ENCODE measurements at regions not wholly inside any gene's neighbourhood (a gene's known extent, or its start where the extent isn't known, plus 50 kb on each side); places are given as distances from the start of the nearest gene placed in this dataset.
"Not testable (repeated sequence)": the region's sequence is repeated elsewhere in the genome, so short reads cannot be mapped to it uniquely, and the experiment has no call there.

DNA sequence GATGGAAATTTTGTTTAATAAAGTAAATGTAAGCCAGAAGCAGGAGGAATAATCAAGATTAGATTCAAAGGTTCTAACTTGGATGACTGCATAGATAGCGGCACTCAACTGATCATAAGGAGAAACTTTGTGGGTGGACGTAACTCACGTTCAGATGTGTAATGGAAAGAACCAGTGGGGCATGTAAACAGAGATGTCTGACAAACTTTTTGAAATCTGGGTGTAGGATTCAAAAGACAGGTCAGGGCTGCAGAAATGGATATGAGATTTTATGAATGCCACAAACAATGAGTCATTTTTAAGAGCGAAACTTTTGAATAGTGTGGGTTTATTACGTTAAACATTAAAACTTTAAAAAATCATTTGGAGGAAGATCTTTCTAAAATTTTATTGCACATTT, 375.6 kb downstream of the GBA3 start:
- no peak for DNase-seq

GRCh38 chr4:23062188-23062587, 369.5 kb downstream of the GBA3 start:
- no peak for DNase-seq

DNA sequence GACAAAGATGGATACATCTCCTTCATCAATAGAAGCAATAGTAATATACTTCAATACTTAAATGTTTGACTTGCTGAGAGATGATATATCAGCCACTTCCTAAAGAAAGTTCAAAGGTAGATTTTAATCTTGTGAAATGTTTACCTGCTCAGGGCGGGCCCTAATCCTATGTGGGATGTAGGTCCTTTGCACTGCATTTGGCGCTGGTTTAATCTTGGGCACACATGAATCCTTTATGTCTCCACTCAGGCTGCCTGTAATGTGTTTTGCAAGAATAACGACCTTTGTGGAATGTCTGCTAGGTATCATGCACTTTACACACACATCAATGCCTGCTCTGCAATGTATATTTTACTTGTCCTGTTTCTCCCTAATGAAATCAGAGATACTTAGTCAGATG, 368.7 kb downstream of the GBA3 start:
- no peak for DNase-seq

GRCh38 chr4:23060776-23061175, 368.0 kb downstream of the GBA3 start:
- DNase-seq = no peak

- no peak for DNase-seq
Measured at GRCh38 chr4:23058165-23058776, 365.5 kb downstream of the GBA3 start.

- no peak for DNase-seq
Measured at GRCh38 chr4:23041501-23041900, 348.8 kb downstream of the GBA3 start.

GRCh38 chr4:23040539-23040938, 347.8 kb downstream of the GBA3 start:
- DNase-seq = no peak

DNA sequence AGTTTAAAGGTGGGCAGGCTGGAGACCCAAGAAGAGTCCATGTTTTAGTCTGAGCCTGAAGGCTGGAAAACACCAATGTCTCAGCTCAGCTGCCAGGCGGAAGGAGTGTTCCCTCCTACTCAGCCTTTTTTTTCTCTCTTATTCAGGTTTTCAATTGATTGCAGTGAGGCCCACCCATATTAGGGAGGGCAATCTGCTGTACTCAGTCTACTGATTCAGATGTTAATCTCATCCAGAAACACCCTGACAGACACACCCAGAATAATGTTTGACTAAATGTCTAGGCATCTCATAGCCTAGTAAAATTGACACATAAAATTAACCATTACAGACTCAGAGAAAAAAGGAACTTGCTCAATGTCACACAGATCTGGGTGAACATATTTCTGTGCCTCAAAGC, 347.1 kb downstream of the GBA3 start:
- DNase-seq = no peak

GRCh38 chr4:23038626-23039491, 346.1 kb downstream of the GBA3 start:
- no peak for DNase-seq

GRCh38 chr4:23036921-23037495, 344.3 kb downstream of the GBA3 start:
- DNase-seq = no peak

DNA sequence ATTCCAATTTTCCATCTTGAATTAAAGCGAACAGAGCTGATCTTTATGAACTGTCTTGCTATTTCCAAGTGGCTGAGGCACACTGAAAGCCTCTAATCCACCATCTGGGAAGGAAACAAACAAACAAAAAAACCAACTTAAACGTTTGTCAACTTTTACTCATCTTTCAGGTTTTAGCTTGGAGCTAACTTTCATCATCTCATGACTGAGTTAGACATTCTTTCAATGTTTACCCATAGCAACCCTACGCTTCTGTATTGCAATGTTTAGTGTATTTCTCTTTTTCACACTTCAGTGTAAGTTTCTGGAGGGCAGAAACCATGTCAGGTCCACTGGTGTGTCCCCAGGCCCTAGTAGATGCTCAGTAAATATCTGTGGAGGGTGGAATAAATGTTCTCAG, 343.8 kb downstream of the GBA3 start:
- DNase-seq = no peak

GRCh38 chr4:23035521-23036056, 342.9 kb downstream of the GBA3 start:
- no peak for DNase-seq

DNA sequence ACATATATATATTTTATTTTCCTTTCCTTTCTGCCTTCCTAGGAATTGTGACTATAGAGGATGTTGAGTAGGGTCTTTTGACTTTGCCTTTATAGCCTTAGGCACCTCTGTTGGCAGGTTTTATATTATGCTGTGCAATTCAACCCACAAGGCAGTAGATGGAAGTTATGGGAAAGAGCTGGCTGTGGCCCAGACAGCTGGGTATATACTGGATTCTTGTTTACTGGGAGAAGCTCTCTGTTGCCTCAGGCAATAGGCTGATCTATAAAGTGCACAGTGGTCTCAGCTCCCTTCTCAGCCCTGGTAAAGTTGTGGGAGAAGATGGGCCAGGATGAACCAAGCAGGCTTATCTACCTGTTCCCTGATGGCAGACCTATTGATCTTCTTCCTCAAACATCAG, 342.0 kb downstream of the GBA3 start:
- DNase-seq = no peak

GRCh38 chr4:23033796-23034195, 341.1 kb downstream of the GBA3 start:
- no peak for DNase-seq

DNA sequence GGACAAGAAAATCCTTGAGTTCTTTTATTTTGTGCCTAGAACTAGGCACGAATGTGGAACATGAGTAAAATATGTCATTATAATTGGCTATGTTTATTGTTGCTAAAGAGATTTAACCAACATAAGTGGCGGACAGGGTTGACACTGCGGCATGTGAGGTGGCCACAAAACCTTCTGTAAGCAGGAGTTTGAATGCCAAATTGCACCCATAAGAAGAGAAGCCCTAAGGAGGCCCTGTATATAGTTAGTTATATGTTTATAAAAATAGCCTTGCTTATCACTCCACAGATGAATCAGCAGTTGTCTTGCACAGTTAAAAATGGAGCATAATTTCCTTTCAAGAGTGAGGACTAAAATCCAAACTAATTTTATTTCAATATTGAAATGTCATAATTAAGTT, 336.1 kb downstream of the GBA3 start:
- no peak for DNase-seq

DNA sequence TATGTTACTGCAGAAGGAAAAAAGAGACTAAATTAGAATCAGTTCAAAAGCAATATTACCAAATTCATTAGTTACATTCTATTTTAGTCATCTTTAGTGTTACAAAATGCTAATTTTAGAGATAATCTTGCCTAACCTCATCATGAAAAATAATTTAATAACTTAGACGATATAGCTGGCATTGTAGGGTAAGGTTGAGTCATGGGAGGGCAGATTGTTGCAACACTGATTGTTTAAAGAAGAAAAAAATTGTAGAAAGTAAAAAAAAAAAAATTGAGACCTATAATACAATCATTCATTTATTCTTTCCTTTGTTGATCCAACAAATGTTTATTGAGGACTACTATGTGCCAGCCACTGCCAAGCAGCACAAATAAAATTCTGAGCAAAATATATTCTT, 330.9 kb downstream of the GBA3 start:
- no peak for DNase-seq

- no peak for DNase-seq
Measured at GRCh38 chr4:23023121-23023520, 330.4 kb downstream of the GBA3 start.

DNA sequence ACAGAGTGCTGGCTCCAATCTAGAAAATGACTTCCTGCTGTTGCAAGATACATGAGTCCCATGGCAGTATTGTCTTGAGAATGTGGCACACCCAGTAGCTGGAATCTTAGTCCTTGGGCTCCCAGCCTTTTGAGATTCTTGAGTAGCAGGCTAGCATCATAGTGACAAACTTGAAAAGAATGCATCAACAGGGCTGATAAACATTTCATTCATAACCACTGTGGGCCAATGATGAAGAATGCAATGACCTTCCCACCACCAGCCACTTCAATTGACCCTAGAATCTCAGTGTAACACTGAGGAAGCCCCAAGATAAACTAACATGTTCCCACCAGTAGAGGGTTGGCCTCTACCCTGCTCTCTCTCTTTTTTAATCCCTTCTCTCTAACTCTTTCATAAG, 329.3 kb downstream of the GBA3 start:
- DNase-seq = no peak

GRCh38 chr4:23021040-23021439, 328.3 kb downstream of the GBA3 start:
- no peak for DNase-seq

- not testable (repeated sequence) for DNase-seq
Measured at GRCh38 chr4:23020399-23020798, 327.7 kb downstream of the GBA3 start.

- DNase-seq = no peak
Measured at GRCh38 chr4:23016981-23017380, 324.2 kb downstream of the GBA3 start.

- DNase-seq = no peak
Measured at GRCh38 chr4:23015821-23016220, 323.1 kb downstream of the GBA3 start.

GRCh38 chr4:23009093-23009492, 316.4 kb downstream of the GBA3 start:
- DNase-seq = no peak

DNA sequence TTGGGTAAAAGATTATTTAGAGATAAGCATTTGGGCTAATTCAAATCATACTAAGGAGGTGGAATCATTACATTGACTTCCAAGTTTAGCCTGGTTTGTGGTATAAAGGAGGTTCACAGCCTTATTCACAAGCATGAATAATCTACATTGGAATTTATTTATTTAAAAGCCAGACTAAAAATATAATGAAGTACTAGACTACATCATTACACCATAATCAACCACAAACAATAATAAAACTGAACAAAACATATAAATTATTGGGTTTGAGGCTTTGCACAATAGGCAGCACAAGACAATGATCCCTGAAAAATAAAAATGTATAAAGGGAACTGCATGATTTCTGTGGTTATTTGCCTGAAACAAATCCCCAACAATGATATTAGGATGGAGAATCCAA, 314.0 kb downstream of the GBA3 start:
- no peak for DNase-seq
